ENCODE measurements at regions not wholly inside any gene's neighbourhood (a gene's known extent, or its start where the extent isn't known, plus 50 kb on each side); places are given as distances from the start of the nearest gene placed in this dataset.

- TF ChIP-seq CTCF (IDR thresholded peaks at IDR 0.05 in 2 of 3, conservative IDR thresholded peaks at IDR 0.05 in 1 of 3; ENCODE audit: insufficient read depth in 2 of 3, low read depth in 1 of 3, low read length in 3 of 3) (no peak), EZH2 (IDR thresholded peaks at IDR 0.05; ENCODE audit: borderline replicate concordance, low read depth, low read length) (no peak)
Measured at GRCh38 chr5:124626053-124626452, 120.4 kb downstream of the ZNF608 start.

Data from K562 (cell line).